Activated CD8-positive, alpha-beta T cell treated with anti-CD3 and anti-CD28 coated beads, Interleukin-2, amount 10 ng/mL, durations not matched to agents 7 days and 5 days (primary cell): ENCODE measurements at regions not wholly inside any gene's neighbourhood (a gene's known extent, or its start where the extent isn't known, plus 50 kb on each side); places are given as distances from the start of the nearest gene placed in this dataset.

ENCODE experiments used
- ATAC-seq: fragments of 150-1000 bp; cut with Tn5 transposase; one replicate; pipeline ENCODE4 v1.10.0; 2021; ENCODE audit warnings: moderate library complexity
- CTCF ChIA-PET: fragments of 350-600 bp; sonication (Branson Sonifier 250); formaldehyde crosslinking; loops from one replicate; lab custom pipeline; 2021; ENCODE audit warnings: antibody characterized with exemption; lab: Charles Lee
- POLR2A ChIA-PET: fragments of 350-600 bp; sonication (Branson Sonifier 250); formaldehyde crosslinking; loops from one replicate; lab custom pipeline; 2021; ENCODE audit warnings: antibody characterized with exemption; lab: Charles Lee
- DNase-seq: peaks from one replicate; pipeline ENCODE4 v3.0.0-alpha.2; 2020
- H3K27ac Mint-ChIP-seq: one replicate; pipeline ENCODE4 v1.8.0; 2021; ENCODE audit warnings: mild to moderate bottlenecking, mixed read lengths
- H3K27me3 Mint-ChIP-seq: one replicate; pipeline ENCODE4 v1.8.0; 2021; ENCODE audit warnings: low read depth, mixed read lengths
- H3K36me3 Mint-ChIP-seq: one replicate; pipeline ENCODE4 v1.8.0; 2021; ENCODE audit warnings: low read depth, mixed read lengths
- H3K4me1 Mint-ChIP-seq: one replicate; pipeline ENCODE4 v1.8.0; 2021; ENCODE audit warnings: low read depth, mixed read lengths
- H3K4me3 Mint-ChIP-seq: one replicate; pipeline ENCODE4 v1.8.0; 2021; ENCODE audit warnings: mild to moderate bottlenecking, mixed read lengths
- H3K9me3 Mint-ChIP-seq: one replicate; pipeline ENCODE4 v1.8.0; 2022; ENCODE audit warnings: mixed read lengths; ENCODE audit not compliant: insufficient read depth

- no peak for DNase-seq
- no peak for ATAC-seq
- H3K4me3 Mint-ChIP-seq: no peak overlapping the region
- ChIA-PET POLR2A (no interaction called here), CTCF (no interaction called here)
- no peaks in the 10 kb centered on the region for H3K9me3 Mint-ChIP-seq
- no peaks in the 10 kb centered on the region for H3K36me3 Mint-ChIP-seq
- no peaks in the 10 kb centered on the region for H3K4me1 Mint-ChIP-seq
- no peak overlapping the region for H3K27ac Mint-ChIP-seq
- H3K27me3 Mint-ChIP-seq: peaks cover 10% of the 10 kb centered on the region
These were observed 52.2 kb upstream of the STEAP4 start for GRCh38 chr7:88358881-88359280.

DNA sequence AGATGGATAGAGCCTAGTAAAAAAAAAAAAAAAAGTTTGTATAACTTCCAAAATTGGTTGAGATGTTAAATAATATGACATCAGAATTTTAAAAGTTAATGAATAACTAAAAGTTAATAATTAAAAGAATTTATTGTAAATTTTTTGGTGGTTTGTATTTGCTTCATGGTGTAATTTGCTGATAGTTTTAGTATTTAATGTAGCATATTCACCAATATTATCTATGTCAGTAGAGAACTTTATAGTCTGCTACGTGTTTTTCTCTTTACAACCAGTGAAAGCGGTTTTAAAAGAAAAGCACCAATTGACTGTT, 51.8 kb upstream of the STEAP4 start:
- POLR2A ChIA-PET: no interaction called here
- H3K9me3 Mint-ChIP-seq: no peaks in the 10 kb centered on the region

GRCh38 chr7:88357781-88358525, 51.3 kb upstream of the STEAP4 start:
- no peak for ATAC-seq
- ChIA-PET CTCF (interaction anchor here (1.8 kb wide), 1 partner anchor 115 kb away, joined by 5 read pairs; no protein-coding TSS in a partner anchor), POLR2A (no interaction called here)
- Mint-ChIP-seq H3K36me3 (no peaks in the 10 kb centered on the region), H3K4me1 (no peaks in the 10 kb centered on the region), H3K27ac (no peak overlapping the region), H3K27me3 (peaks cover 17% of the 10 kb centered on the region), H3K4me3 (no peak overlapping the region), H3K9me3 (no peaks in the 10 kb centered on the region)
- no peak for DNase-seq

More for the DNA sequence above, 51.8 kb upstream of the STEAP4 start:
- H3K4me3 Mint-ChIP-seq: no peak overlapping the region
- peaks cover 12% of the 10 kb centered on the region for H3K27me3 Mint-ChIP-seq
- H3K36me3 Mint-ChIP-seq: no peaks in the 10 kb centered on the region
- CTCF ChIA-PET: no interaction called here
- DNase-seq: no peak
- no peaks in the 10 kb centered on the region for H3K4me1 Mint-ChIP-seq
- no peak for ATAC-seq
- H3K27ac Mint-ChIP-seq: no peak overlapping the region

DNA sequence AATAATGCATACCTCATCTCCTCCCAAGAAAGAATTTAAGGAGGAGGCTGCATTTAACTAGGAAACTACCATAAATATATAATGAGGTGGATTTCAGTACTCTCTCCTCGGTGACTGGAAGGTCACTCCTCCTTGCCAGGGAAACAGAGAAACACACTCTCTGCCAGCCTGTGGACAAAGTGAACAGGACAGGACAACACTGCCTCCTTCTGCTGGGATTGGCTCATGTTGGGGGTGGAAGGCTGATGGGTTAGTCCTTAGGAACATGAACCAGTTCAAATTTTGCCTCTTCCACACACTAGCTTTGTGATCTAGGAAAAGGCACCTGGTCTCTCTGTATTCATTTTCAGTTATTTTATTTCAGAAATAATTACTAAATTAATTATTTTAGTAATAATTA, 50.6 kb upstream of the STEAP4 start:
- Mint-ChIP-seq H3K36me3 (no peaks in the 10 kb centered on the region), H3K9me3 (no peaks in the 10 kb centered on the region), H3K4me1 (no peaks in the 10 kb centered on the region), H3K27ac (no peak overlapping the region), H3K27me3 (peaks cover 20% of the 10 kb centered on the region), H3K4me3 (no peak overlapping the region)
- DNase-seq (no peak), ATAC-seq (no peak)
- ChIA-PET POLR2A (no interaction called here), CTCF (interaction anchor here (1.8 kb wide), 1 partner anchor 114 kb away, joined by 5 read pairs; no protein-coding TSS in a partner anchor)
